CD14-positive monocyte (primary cell): ENCODE measurements at regions not wholly inside any gene's neighbourhood (a gene's known extent, or its start where the extent isn't known, plus 50 kb on each side); places are given as distances from the start of the nearest gene placed in this dataset.

Experiments used
- DNase-seq, 3 donors: peaks; one replicate each; pipeline ENCODE4 v3.0.0-alpha.2; 2011 to 2022
- H2AFZ ChIP-seq: 2 replicates; pipeline ENCODE4 v1.6.0; 2012; ENCODE audit warnings: mild to moderate bottlenecking, low read depth, low read length, inconsistent platforms; ENCODE audit not compliant: insufficient read depth, poor library complexity, severe bottlenecking
- H3K27ac ChIP-seq, 2 donors: 1 replicate in 1 of 2; 2 replicates in 1 of 2; pipeline ENCODE4 v1.5.1; 2012 to 2013; ENCODE audit warnings: low read length in 2 of 2, control low read depth in 1 of 2, inconsistent platforms in 1 of 2, low read depth in 1 of 2, mild to moderate bottlenecking in 1 of 2
- H3K27me3 ChIP-seq, 2 donors: one replicate each; pipeline versions ENCODE4 v1.6.0 to v1.6.1; 2011 to 2013; ENCODE audit warnings: low read length in 2 of 2; ENCODE audit not compliant: control insufficient read depth in 2 of 2, insufficient read depth in 2 of 2
- H3K36me3 ChIP-seq, 2 donors: replicated peaks in 1 of 2; 1 replicate in 1 of 2; 2 replicates in 1 of 2; pipeline versions ENCODE4 v1.5.1 to v1.6.1; 2012 to 2013; ENCODE audit warnings: low read length in 2 of 2, control low read depth in 1 of 2, inconsistent platforms in 1 of 2, mild to moderate bottlenecking in 1 of 2; ENCODE audit not compliant: insufficient read depth in 2 of 2, control insufficient read depth in 1 of 2
- H3K4me1 ChIP-seq, 2 donors: 1 replicate in 1 of 2; 2 replicates in 1 of 2; pipeline versions ENCODE4 v1.5.1 to v1.6.1; 2012 to 2013; ENCODE audit warnings: low read length in 2 of 2, control low read depth in 1 of 2, inconsistent platforms in 1 of 2, mild to moderate bottlenecking in 1 of 2, moderate library complexity in 1 of 2; ENCODE audit not compliant: insufficient read depth in 2 of 2, control insufficient read depth in 1 of 2
- H3K4me2 ChIP-seq: replicated peaks from 2 replicates; pipeline ENCODE3; 2012; ENCODE audit warnings: low read length, moderate library complexity, mild to moderate bottlenecking; ENCODE audit not compliant: poor library complexity, severe bottlenecking; ENCODE audit errors: extremely low read depth
- H3K4me3 ChIP-seq, 3 experiments: fragments of 200-600 bp in 1 of 3; sonication (generic) in 1 of 3; replicated peaks in 1 of 3; 1 replicate in 2 of 3; 2 replicates in 1 of 3; pipeline ENCODE4 v1.5.1; 2011 to 2013; ENCODE audit warnings: low read length in 3 of 3, mild to moderate bottlenecking in 3 of 3, control low read depth in 2 of 3, low read depth in 2 of 3, inconsistent platforms in 1 of 3, moderate library complexity in 1 of 3
- H3K79me2 ChIP-seq: 2 replicates; pipeline ENCODE4 v1.6.0; 2012; ENCODE audit warnings: mild to moderate bottlenecking, control low read depth, inconsistent platforms, low read length, moderate library complexity; ENCODE audit not compliant: insufficient read depth
- H3K9ac ChIP-seq: 2 replicates; pipeline ENCODE4 v1.6.0; 2017; ENCODE audit warnings: low read length, mild to moderate bottlenecking; ENCODE audit not compliant: insufficient read depth, poor library complexity, severe bottlenecking
- H3K9me3 ChIP-seq, 2 donors: replicated peaks in 1 of 2; 1 replicate in 1 of 2; 2 replicates in 1 of 2; pipeline versions ENCODE4 v1.5.1 to v1.6.1; 2012 to 2013; ENCODE audit warnings: low read length in 2 of 2, control low read depth in 1 of 2; ENCODE audit not compliant: control insufficient read depth in 1 of 2, insufficient read depth in 1 of 2
- H4K20me1 ChIP-seq: 2 replicates; pipeline ENCODE4 v1.6.0; 2012; ENCODE audit warnings: mild to moderate bottlenecking, low read length, control low read depth, moderate library complexity; ENCODE audit not compliant: insufficient read depth
- H3K27ac Mint-ChIP-seq, 7 donors: one replicate each; pipeline ENCODE4 v1.8.0; 2020; ENCODE audit warnings: mild to moderate bottlenecking in 7 of 7, mixed read lengths in 7 of 7, moderate library complexity in 6 of 7, inconsistent platforms in 2 of 7
- H3K27me3 Mint-ChIP-seq, 3 donors: one replicate each; pipeline ENCODE4 v1.8.0; 2021 to 2022; ENCODE audit warnings: low read depth in 3 of 3, mild to moderate bottlenecking in 3 of 3, mixed read lengths in 3 of 3, moderate library complexity in 3 of 3, inconsistent platforms in 1 of 3
- H3K36me3 Mint-ChIP-seq, 2 donors: one replicate each; pipeline ENCODE4 v1.8.0; 2020; ENCODE audit warnings: mixed read lengths in 2 of 2, inconsistent platforms in 1 of 2, mild to moderate bottlenecking in 1 of 2
- H3K4me1 Mint-ChIP-seq: one replicate; pipeline ENCODE4 v1.8.0; 2020; ENCODE audit warnings: mild to moderate bottlenecking, mixed read lengths
- H3K4me3 Mint-ChIP-seq, 2 donors: one replicate each; pipeline ENCODE4 v1.8.0; 2020; ENCODE audit warnings: mild to moderate bottlenecking in 2 of 2, mixed read lengths in 2 of 2, moderate library complexity in 1 of 2
- H3K9me3 Mint-ChIP-seq, 7 donors: one replicate each; pipeline ENCODE4 v1.8.0; 2020 to 2022; ENCODE audit warnings: mixed read lengths in 7 of 7, mild to moderate bottlenecking in 6 of 7, moderate library complexity in 6 of 7, inconsistent platforms in 2 of 7
- WGBS: methylation state at CpG from one replicate; pipeline ENCODE4 v1.1.5; 2013; ENCODE audit warnings: missing lambda C conversion rate; ENCODE audit not compliant: insufficient coverage; 5-methylcytosine and 5-hydroxymethylcytosine counted together
- intact Hi-C, 2 donors: fragments of 100-400 bp; cut with micrococcal nuclease; formaldehyde crosslinking; loops; one replicate each; pipeline versions ENCODE4 v1.15.0 to v1.15.1; 2023
- TF ChIP-seq, protein P1 (sequence below): fragments of 200-600 bp; IDR thresholded peaks from one replicate; pipeline ENCODE4 v1.8.0; 2022; ENCODE audit warnings: antibody characterized with exemption, mild to moderate bottlenecking

DNA sequence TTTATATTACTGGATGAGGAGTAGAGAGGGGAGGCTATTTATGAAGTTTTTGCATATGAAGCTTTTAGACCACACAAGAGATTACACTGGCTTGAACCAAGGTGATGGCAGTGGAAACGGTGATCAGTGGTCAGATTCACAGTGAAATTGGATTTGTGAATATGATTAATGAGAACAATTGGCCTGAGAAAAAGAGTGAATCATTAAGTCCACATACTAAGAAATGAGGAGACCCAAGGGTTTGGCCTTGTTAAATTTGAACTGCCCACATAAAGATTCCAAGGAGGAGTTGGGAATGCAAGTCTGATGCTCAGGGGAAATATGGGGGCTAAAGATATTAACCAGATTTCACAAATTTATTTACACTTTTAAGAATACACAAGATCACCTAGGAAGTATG is 155.3 kb upstream of the ADGRL3 start:
- no peaks in the 10 kb centered on the region for H3K4me1 ChIP-seq
- H3K9me3 ChIP-seq = no peaks in the 10 kb centered on the region
- no CpG with 5 or more reads among the region's 1 CpG for WGBS
- intact Hi-C loops = no loop called here
- no peak overlapping the region for H3K4me2 ChIP-seq
- Mint-ChIP-seq H3K36me3 (no peaks in the 10 kb centered on the region), H3K9me3 (peaks cover 0 to 9% (median 0%) of the 10 kb centered on the region in 7 donors), H3K27ac (no peak overlapping the region), H3K4me1 (no peaks in the 10 kb centered on the region), H3K4me3 (no peak overlapping the region), H3K27me3 (peaks cover 0 to 4% (median 1%) of the 10 kb centered on the region in 3 donors)
- no peak overlapping the region for H3K27ac ChIP-seq
- no peak overlapping the region for H3K4me3 ChIP-seq
- H3K79me2 ChIP-seq = no peaks in the 10 kb centered on the region
- H3K9ac ChIP-seq = no peak overlapping the region
- TF ChIP-seq, protein P1, sequence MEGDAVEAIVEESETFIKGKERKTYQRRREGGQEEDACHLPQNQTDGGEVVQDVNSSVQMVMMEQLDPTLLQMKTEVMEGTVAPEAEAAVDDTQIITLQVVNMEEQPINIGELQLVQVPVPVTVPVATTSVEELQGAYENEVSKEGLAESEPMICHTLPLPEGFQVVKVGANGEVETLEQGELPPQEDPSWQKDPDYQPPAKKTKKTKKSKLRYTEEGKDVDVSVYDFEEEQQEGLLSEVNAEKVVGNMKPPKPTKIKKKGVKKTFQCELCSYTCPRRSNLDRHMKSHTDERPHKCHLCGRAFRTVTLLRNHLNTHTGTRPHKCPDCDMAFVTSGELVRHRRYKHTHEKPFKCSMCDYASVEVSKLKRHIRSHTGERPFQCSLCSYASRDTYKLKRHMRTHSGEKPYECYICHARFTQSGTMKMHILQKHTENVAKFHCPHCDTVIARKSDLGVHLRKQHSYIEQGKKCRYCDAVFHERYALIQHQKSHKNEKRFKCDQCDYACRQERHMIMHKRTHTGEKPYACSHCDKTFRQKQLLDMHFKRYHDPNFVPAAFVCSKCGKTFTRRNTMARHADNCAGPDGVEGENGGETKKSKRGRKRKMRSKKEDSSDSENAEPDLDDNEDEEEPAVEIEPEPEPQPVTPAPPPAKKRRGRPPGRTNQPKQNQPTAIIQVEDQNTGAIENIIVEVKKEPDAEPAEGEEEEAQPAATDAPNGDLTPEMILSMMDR = no peak
- no peaks in the 10 kb centered on the region for H3K27me3 ChIP-seq
- no peaks in the 10 kb centered on the region for H3K36me3 ChIP-seq
- H2AFZ ChIP-seq = no peak overlapping the region
- DNase-seq = no peak
- H4K20me1 ChIP-seq = no peaks in the 10 kb centered on the region

DNA sequence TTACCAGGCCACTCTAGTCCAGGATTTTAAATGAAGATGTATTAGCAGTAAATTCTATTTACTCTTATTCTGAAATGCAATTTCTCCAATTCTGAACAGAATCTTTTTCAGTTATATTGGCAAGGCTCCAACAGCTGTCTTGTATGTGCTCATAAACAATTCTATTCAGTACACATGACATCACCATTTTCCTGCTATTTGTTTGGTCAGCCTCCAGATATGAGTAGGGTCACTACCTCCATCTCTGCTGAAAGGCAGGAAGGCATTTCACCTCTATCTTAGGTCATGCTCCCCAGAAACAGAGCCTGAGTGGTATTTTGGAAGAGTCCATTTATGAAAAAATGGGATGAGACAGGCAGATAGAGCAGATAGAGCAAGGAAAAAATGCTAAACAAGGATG is 151.1 kb upstream of the ADGRL3 start:
- no peak overlapping the region for H3K4me3 Mint-ChIP-seq
- peaks cover 0 to 6% (median 0%) of the 10 kb centered on the region in 7 donors for H3K9me3 Mint-ChIP-seq
- intact Hi-C loops = no loop called here
- Histone ChIP-seq H2AFZ (no peak overlapping the region), H3K4me2 (no peak overlapping the region), H4K20me1 (no peaks in the 10 kb centered on the region), H3K9me3 (no peaks in the 10 kb centered on the region), H3K36me3 (no peaks in the 10 kb centered on the region), H3K27me3 (no peaks in the 10 kb centered on the region), H3K79me2 (no peaks in the 10 kb centered on the region), H3K4me3 (no peak overlapping the region), H3K27ac (no peak overlapping the region), H3K9ac (no peak overlapping the region), H3K4me1 (no peaks in the 10 kb centered on the region)
- H3K4me1 Mint-ChIP-seq = no peaks in the 10 kb centered on the region
- TF ChIP-seq, protein P1 = no peak
- peak overlapping the region in 2 of 7 donors; percentile 3 to 77 for H3K27ac Mint-ChIP-seq
- no peaks in the 10 kb centered on the region for H3K36me3 Mint-ChIP-seq
- no peak for DNase-seq
- H3K27me3 Mint-ChIP-seq = peaks cover 0 to 3% (median 1%) of the 10 kb centered on the region in 3 donors
